GM12864 (cell line): ENCODE measurements at regions not wholly inside any gene's neighbourhood (a gene's known extent, or its start where the extent isn't known, plus 50 kb on each side); places are given as distances from the start of the nearest gene placed in this dataset.

Source experiments
- DNase-seq: peaks from one replicate; pipeline ENCODE4 v3.0.0-alpha.2; 2011; ENCODE audit warnings: low read depth
- H3K4me3 ChIP-seq: 2 replicates; pipeline ENCODE4 v1.5.1; 2011; ENCODE audit warnings: mild to moderate bottlenecking, low read depth, low read length, control low read depth
- TF ChIP-seq, protein P1 (sequence below): IDR thresholded peaks from 2 replicates; pipeline ENCODE4 v1.5.1; 2011; ENCODE audit warnings: low read depth, mild to moderate bottlenecking, moderate library complexity, low read length, control low read depth, inconsistent platforms; ENCODE audit errors: missing control alignments

DNA sequence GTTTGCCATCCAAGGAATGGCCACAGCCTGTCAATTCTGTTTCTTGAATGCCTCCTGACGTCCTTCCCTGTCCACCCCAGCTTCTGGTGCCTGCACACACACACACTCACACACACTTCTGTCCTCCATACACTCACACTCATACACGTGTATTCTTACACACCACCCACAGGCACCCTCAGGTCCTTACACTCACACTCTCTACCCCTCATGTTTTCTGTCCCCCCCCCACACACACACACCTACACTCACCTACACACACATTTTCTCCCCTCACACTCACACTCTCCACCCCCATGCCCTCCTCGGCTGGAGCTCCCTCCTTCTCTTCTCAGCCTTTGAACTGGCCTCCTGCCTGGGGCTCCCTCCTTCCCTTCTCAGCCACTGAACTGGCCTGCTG, 148.0 kb upstream of the SALL3 start:
- no peak for DNase-seq
- TF ChIP-seq, protein P1, sequence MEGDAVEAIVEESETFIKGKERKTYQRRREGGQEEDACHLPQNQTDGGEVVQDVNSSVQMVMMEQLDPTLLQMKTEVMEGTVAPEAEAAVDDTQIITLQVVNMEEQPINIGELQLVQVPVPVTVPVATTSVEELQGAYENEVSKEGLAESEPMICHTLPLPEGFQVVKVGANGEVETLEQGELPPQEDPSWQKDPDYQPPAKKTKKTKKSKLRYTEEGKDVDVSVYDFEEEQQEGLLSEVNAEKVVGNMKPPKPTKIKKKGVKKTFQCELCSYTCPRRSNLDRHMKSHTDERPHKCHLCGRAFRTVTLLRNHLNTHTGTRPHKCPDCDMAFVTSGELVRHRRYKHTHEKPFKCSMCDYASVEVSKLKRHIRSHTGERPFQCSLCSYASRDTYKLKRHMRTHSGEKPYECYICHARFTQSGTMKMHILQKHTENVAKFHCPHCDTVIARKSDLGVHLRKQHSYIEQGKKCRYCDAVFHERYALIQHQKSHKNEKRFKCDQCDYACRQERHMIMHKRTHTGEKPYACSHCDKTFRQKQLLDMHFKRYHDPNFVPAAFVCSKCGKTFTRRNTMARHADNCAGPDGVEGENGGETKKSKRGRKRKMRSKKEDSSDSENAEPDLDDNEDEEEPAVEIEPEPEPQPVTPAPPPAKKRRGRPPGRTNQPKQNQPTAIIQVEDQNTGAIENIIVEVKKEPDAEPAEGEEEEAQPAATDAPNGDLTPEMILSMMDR: no peak

DNA sequence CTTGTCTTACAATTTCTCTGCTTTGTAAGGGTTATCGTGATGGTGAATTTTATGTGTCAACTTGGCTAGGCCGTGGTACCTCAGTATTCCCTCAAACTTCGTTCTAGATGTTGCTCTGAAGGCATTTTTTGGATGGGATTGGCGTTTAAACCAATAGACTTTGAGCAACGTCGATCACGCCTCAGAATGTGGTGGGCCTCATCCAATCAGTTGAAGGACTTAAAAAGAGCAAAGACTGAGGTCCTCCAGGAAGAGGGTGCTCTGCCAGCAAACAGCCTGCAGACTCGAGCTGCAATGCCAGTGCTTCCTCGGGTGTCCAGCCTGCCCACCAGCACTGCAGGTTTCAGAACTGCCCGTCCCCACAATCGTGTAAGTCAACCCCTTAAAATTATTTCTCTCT, 145.8 kb upstream of the SALL3 start:
- no peak for DNase-seq
- no peak overlapping the region for H3K4me3 ChIP-seq
- TF ChIP-seq, protein P1: no peak

More for the DNA sequence above, 148.0 kb upstream of the SALL3 start:
- H3K4me3 ChIP-seq: no peak overlapping the region

DNA sequence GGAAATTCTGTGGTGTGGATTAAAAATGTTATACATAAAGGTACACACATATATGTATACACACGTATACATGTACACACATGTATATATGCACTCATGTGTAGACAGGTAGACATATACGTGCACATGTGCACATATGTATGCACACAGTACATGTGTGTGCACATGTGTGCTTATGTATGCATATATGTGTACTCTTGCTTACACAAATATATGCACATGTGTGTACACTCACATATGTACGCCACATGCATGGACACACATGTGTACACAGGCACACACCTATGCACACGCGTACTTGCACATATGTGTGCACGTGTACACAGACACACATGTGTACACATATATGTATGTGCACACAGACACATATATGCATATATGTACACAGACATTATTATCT, 142.8 kb upstream of the SALL3 start:
- TF ChIP-seq, protein P1: no peak
- no peak for DNase-seq
- no peak overlapping the region for H3K4me3 ChIP-seq

DNA sequence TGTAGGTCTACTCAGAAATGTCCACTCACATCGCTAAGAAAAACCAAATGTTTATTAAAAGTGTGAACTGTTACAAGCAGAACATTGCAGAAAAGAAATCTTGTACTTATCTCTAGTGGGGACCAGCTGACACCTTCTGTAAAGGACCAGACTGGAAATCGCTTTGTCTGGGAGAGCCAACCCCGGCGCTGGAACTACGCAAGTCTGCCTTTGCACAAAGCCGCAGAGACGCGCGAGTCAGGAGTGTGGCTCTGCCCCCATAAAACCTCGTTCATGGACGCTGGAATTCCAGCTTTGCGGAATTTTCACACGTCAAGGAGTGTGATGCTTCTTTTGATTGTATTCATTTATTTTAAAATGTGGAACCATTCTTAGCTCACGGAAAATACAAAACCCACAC, 141.9 kb upstream of the SALL3 start:
- TF ChIP-seq, protein P1: no peak
- DNase-seq: no peak
- H3K4me3 ChIP-seq: no peak overlapping the region

DNA sequence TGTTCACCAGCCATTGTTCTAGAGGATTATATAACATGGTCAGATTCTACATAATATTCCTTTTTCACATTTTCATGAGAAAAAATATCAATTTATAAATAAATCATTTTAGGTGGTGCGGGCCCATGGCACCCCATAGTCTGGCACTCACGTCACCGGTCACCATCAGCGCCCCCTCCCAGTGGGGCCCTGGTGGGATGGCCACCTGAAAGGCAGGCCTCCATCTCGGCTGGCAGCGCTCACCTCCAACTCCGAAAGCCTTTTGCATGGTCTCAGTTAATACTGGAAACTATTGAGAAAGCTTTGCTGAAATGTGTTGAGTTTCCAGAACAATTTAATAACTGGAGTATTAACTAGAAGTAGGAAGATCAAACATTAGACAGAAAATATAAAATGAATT, 141.4 kb upstream of the SALL3 start:
- no peak overlapping the region for H3K4me3 ChIP-seq
- no peak for DNase-seq
- TF ChIP-seq, protein P1: no peak

DNA sequence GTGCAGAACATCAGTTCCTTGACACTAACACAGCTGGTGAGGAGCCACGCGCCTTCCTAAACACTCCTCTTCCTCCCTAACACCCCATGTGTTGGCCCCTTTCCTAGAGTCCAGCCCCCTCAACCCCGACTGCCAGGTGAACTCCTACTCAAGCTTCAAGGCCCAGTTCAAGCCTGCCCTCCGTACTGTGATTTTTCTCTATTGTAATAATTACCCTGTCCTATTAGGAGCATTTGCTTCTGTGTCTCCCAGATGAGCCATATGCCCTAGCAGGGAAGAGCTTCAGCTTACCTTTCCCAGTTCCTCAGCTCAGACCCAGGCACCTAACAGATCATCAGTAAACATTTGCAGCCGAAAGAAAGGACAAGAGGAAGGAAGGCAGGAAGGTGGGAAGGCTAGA, 130.6 kb upstream of the SALL3 start:
- DNase-seq: no peak
- no peak overlapping the region for H3K4me3 ChIP-seq
- TF ChIP-seq, protein P1: no peak

DNA sequence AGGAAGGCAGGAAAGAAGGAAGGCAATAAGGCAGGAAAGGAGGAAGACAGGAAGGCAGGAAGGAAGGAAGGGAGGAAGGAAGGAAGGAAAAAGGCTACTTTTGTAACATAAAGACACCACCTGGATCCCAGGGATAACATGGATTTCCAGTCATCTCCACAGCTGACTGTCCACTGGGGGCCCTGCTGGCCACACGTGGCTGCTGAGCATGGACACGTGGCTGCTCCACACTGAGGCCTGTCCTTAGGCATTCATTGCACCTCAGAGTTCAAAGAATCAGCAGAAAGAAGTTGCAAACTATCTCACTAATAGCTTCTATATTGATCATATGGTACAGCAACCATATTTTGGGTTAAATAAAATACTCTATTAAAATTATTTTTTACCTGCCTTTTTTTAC, 130.2 kb upstream of the SALL3 start:
- no peak for DNase-seq
- TF ChIP-seq, protein P1: no peak
- no peak overlapping the region for H3K4me3 ChIP-seq
